ENCODE measurements at regions not wholly inside any gene's neighbourhood (a gene's known extent, or its start where the extent isn't known, plus 50 kb on each side); places are given as distances from the start of the nearest gene placed in this dataset.

DNA sequence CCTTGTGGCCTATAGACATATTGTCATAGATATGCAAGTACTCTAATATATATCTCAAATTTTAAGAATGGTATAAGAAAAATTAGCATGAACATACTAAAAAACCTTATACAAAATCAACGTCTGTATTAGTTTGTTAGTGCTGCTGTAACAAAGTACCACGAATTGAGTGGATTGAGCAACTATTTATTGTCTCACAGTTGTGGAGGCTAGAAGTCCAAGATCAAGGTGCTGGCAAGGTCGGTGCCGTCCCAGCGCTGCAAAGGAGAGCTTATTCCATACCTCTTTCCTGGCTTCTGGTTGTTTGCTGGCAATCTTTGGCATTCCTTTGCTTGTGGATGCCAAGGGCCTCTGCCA is 317.6 kb upstream of the FERMT1 start:
- Histone ChIP-seq H3K27ac (no peak overlapping the region), H3K27me3 (no peaks in the 10 kb centered on the region), H3K36me3 (no peaks in the 10 kb centered on the region), H3K9me3 (no peaks in the 10 kb centered on the region), H3K4me3 (no peak overlapping the region), H3K4me1 (no peaks in the 10 kb centered on the region)
- TF ChIP-seq, protein P1, sequence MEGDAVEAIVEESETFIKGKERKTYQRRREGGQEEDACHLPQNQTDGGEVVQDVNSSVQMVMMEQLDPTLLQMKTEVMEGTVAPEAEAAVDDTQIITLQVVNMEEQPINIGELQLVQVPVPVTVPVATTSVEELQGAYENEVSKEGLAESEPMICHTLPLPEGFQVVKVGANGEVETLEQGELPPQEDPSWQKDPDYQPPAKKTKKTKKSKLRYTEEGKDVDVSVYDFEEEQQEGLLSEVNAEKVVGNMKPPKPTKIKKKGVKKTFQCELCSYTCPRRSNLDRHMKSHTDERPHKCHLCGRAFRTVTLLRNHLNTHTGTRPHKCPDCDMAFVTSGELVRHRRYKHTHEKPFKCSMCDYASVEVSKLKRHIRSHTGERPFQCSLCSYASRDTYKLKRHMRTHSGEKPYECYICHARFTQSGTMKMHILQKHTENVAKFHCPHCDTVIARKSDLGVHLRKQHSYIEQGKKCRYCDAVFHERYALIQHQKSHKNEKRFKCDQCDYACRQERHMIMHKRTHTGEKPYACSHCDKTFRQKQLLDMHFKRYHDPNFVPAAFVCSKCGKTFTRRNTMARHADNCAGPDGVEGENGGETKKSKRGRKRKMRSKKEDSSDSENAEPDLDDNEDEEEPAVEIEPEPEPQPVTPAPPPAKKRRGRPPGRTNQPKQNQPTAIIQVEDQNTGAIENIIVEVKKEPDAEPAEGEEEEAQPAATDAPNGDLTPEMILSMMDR (IDR thresholded peaks at IDR 0.05), result no peak
- no peak for TF ChIP-seq POLR2AphosphoS5 (IDR thresholded peaks at IDR 0.05; ENCODE audit: insufficient read depth in 1 of 2, low read depth in 1 of 2)
- no peak for TF ChIP-seq POLR2A (IDR thresholded peaks at IDR 0.05)
- DNase-seq (ENCODE audit: extremely low spot score in 2 of 2), result no peak
- intact Hi-C loops (cut with DNase I), result no loop called here

DNA sequence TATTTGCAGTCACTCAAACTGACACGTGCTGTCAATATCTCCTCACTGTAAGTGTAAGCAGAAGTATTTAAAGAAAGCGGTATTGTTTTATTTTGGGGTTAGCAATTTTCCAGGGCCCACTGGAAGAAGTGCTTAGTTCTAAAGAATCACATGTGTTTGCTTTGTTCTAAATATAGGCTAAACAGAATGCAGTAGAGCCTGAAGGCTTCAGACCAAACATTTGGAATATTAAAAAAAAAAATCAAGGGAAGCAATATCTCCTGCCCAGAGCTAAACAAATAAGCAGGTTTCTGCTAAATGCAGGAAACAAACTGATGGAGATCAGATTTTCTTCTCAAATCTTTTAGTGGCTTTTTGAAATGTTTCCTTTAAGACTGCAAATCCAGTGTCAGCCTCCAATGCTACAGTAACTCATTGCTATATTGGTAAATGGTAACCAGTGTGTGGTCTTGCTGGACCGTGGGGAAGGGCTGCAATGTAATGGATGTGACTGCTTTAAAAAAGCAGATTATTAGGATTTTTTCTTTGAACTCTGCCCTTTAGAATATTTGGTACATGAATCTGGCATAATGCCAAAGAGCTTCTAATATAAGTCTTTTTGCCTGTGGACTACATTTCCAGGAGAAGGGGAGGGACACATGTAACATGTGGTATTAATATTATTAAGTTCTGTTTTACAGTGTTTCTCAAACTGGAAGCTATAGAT is 317.1 kb upstream of the FERMT1 start:
- H3K36me3 ChIP-seq, result no peaks in the 10 kb centered on the region
- no peaks in the 10 kb centered on the region for H3K4me1 ChIP-seq
- intact Hi-C loops (cut with DNase I), result no loop called here
- H3K4me3 ChIP-seq, result no peak overlapping the region
- no peaks in the 10 kb centered on the region for H3K9me3 ChIP-seq
- DNase-seq (ENCODE audit: extremely low spot score in 2 of 2), result no peak
- H3K27ac ChIP-seq, result no peak overlapping the region
- no peaks in the 10 kb centered on the region for H3K27me3 ChIP-seq
- no peak for TF ChIP-seq POLR2AphosphoS5 (IDR thresholded peaks at IDR 0.05; ENCODE audit: insufficient read depth in 1 of 2, low read depth in 1 of 2)
- TF ChIP-seq POLR2A (IDR thresholded peaks at IDR 0.05), result no peak

DNA sequence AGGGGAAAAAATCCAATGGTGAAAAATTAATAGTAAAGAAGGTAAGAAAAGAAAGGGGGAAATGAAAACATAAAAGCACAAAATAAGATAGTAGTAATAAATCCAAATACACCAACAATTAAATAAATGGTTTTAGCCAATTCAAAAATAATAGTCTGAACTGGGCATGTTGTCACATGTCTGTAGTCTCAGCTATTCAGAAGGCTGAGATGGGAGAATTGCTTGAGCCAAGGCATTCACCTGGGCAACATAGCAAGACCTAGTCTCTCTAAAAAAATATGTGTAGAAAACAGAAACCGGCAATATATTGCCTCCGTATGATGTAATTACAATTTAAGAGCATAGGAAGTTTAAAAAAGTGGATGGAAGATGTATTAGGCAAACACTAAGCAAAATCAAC is 311.3 kb upstream of the FERMT1 start:
- H3K4me1 ChIP-seq, result no peaks in the 10 kb centered on the region
- H3K4me3 ChIP-seq, result no peak overlapping the region
- no peak overlapping the region for H3K27ac ChIP-seq
- intact Hi-C loops (cut with DNase I), result no loop called here
- H3K36me3 ChIP-seq, result no peaks in the 10 kb centered on the region
- H3K27me3 ChIP-seq, result no peaks in the 10 kb centered on the region
- TF ChIP-seq, protein P1 (IDR thresholded peaks at IDR 0.05), result no peak
- TF ChIP-seq POLR2A (IDR thresholded peaks at IDR 0.05) (no peak), POLR2AphosphoS5 (IDR thresholded peaks at IDR 0.05; ENCODE audit: insufficient read depth in 1 of 2, low read depth in 1 of 2) (no peak)
- no peak for DNase-seq (ENCODE audit: extremely low spot score in 2 of 2)
- no peaks in the 10 kb centered on the region for H3K9me3 ChIP-seq

DNA sequence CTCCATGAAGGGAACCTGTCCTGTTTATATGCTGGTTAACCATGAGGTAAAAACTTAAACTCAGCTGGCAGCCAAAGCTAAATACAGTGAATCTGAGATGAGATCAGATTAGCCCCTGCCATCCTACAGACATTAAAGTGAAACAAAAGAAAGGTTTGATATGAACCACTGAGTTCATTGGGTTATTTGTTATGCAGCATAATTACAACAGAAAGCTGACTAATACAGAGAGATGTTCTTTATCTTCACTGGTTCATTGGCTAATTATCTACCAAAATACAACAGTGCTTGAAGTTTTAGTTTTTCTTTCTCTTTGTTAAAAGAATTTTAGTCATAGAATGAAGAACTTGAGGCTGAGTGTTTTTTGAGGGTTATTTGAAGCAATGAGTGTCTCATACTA is 307.6 kb upstream of the FERMT1 start:
- Histone ChIP-seq H3K4me1 (no peaks in the 10 kb centered on the region), H3K27ac (no peak overlapping the region), H3K36me3 (no peaks in the 10 kb centered on the region), H3K4me3 (no peak overlapping the region), H3K27me3 (no peaks in the 10 kb centered on the region), H3K9me3 (no peaks in the 10 kb centered on the region)
- intact Hi-C loops (cut with DNase I), result no loop called here
- no peak for DNase-seq (ENCODE audit: extremely low spot score in 2 of 2)
- TF ChIP-seq, protein P1 (IDR thresholded peaks at IDR 0.05), result no peak
- no peak for TF ChIP-seq POLR2AphosphoS5 (IDR thresholded peaks at IDR 0.05; ENCODE audit: insufficient read depth in 1 of 2, low read depth in 1 of 2)
- TF ChIP-seq POLR2A (IDR thresholded peaks at IDR 0.05), result no peak

DNA sequence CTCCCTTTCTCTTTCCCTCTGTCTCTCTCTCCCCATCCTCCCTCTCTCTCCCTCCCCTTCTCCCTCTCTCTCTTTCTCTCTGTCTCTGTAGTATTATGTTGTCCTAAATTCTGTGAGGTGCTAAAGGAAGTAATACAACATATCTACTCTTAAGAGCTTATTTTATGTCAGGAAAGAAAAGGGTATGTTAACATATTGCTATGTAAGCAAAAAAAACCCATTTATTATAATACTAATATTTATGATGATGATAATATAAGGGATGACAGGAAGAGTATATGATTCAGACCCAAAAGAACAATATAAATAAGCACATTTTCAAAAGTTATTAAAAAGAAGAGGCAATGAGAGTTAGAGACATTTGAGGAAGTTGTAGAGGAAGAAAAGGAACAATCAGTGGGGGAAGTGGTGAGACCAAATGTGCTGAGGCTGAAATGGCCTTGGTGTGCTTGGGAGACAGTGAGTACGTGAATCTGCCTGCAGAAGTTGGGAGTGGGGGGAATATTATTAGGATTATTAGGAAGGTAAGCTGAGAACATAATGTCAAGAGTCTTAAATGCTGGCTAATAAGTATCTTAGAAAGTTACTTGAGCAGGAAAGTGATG is 303.6 kb upstream of the FERMT1 start:
- Histone ChIP-seq H3K9me3 (no peaks in the 10 kb centered on the region), H3K4me1 (no peaks in the 10 kb centered on the region), H3K36me3 (no peaks in the 10 kb centered on the region), H3K27ac (no peak overlapping the region), H3K4me3 (no peak overlapping the region), H3K27me3 (no peaks in the 10 kb centered on the region)
- intact Hi-C loops (cut with DNase I), result no loop called here
- no peak for DNase-seq (ENCODE audit: extremely low spot score in 2 of 2)
- TF ChIP-seq, protein P1 (IDR thresholded peaks at IDR 0.05), result no peak
- TF ChIP-seq POLR2AphosphoS5 (IDR thresholded peaks at IDR 0.05; ENCODE audit: insufficient read depth in 1 of 2, low read depth in 1 of 2), result no peak
- no peak for TF ChIP-seq POLR2A (IDR thresholded peaks at IDR 0.05)

All from vagina (tissue), 2 donors.